HEK293T (cell line): ENCODE measurements at regions not wholly inside any gene's neighbourhood (a gene's known extent, or its start where the extent isn't known, plus 50 kb on each side); places are given as distances from the start of the nearest gene placed in this dataset.

Source experiments
- BHLHE40 ChIP-seq: fragments of 450-650 bp; IDR thresholded peaks from 2 replicates; pipeline ENCODE4 v1.6.1; 2016; ENCODE audit warnings: mild to moderate bottlenecking, moderate library complexity, borderline replicate concordance
- ELF4 ChIP-seq: fragments of 450-650 bp; IDR thresholded peaks from 2 replicates; pipeline ENCODE4 v1.6.1; 2017; ENCODE audit warnings: antibody characterized with exemption
- FOXK2 ChIP-seq: fragments of 450-650 bp; IDR thresholded peaks from 2 replicates; pipeline ENCODE4 v1.6.1; 2016; ENCODE audit warnings: mild to moderate bottlenecking
- FOXM1 ChIP-seq: fragments of 450-650 bp; IDR thresholded peaks from 2 replicates; pipeline ENCODE4 v1.6.1; 2017; ENCODE audit warnings: mild to moderate bottlenecking, borderline replicate concordance
- HDGF ChIP-seq: fragments of 450-650 bp; IDR thresholded peaks from 2 replicates; pipeline ENCODE4 v1.6.1; 2017; ENCODE audit warnings: antibody characterized with exemption, borderline replicate concordance
- L3MBTL2 ChIP-seq: fragments of 450-650 bp; conservative IDR thresholded peaks from 2 replicates; pipeline ENCODE4 v1.6.1; 2016; ENCODE audit warnings: mild to moderate bottlenecking
- NFRKB ChIP-seq: fragments of 450-650 bp; IDR thresholded peaks from 2 replicates; pipeline ENCODE4 v1.6.1; 2016; ENCODE audit warnings: mild to moderate bottlenecking, moderate library complexity
- SUZ12 ChIP-seq: fragments of 450-650 bp; IDR thresholded peaks from 2 replicates; pipeline ENCODE4 v1.6.1; 2016; ENCODE audit warnings: mild to moderate bottlenecking
- TARDBP ChIP-seq: fragments of 450-650 bp; IDR thresholded peaks from 2 replicates; pipeline ENCODE4 v1.6.1; 2016
- ZNF384 ChIP-seq: fragments of 450-650 bp; IDR thresholded peaks from 2 replicates; pipeline ENCODE4 v1.6.1; 2016

GRCh38 chr6:121612927-121613326 is 177.5 kb downstream of the GJA1 start:
- TF ChIP-seq FOXM1, result no peak
- TF ChIP-seq ZNF384, result no peak
- no peak for TF ChIP-seq TARDBP
- TF ChIP-seq ELF4, result no peak
- no peak for TF ChIP-seq BHLHE40
- TF ChIP-seq HDGF, result no peak
- TF ChIP-seq NFRKB, result no peak
- TF ChIP-seq SUZ12, result no peak
- no peak for TF ChIP-seq L3MBTL2
- TF ChIP-seq FOXK2, result no peak
